Panc1 (cell line): ENCODE measurements at regions not wholly inside any gene's neighbourhood (a gene's known extent, or its start where the extent isn't known, plus 50 kb on each side); places are given as distances from the start of the nearest gene placed in this dataset.

Experiments
- ATAC-seq: fragments of 200-7000 bp; cut with Tn5 transposase; 2 replicates; pipeline ENCODE4 v1.9.1; 2020; ENCODE audit warnings: mild to moderate bottlenecking, moderate library complexity
- BruUV-seq: library from RNA; stranded (reverse); fragments of 400-500 nt; replicated peaks from 2 replicates; lab custom pipeline; 2021; lab: Mats Ljungman, UMichigan
- CTCF ChIA-PET: fragments of 300-600 bp; sonication (Branson Sonifier 250); formaldehyde crosslinking; loops from one replicate; lab custom pipeline; 2022; ENCODE audit warnings: antibody characterized with exemption; lab: Charles Lee
- POLR2A ChIA-PET: fragments of 300-600 bp; sonication (Branson Sonifier 250); formaldehyde crosslinking; loops from one replicate; lab custom pipeline; 2022; ENCODE audit warnings: antibody characterized with exemption; lab: Charles Lee
- DNase-seq: peaks from one replicate; pipeline ENCODE4 v3.0.0-alpha.2; 2010; ENCODE audit warnings: low read depth, low spot score
- H3K27ac ChIP-seq: 2 replicates; pipeline ENCODE4 v1.5.1; 2011; ENCODE audit warnings: mild to moderate bottlenecking, low read length, inconsistent platforms
- H3K27me3 ChIP-seq: fragments of 200-500 bp; sonication (Bioruptor generic); 2 replicates; pipeline ENCODE4 v1.6.0; 2014; ENCODE audit warnings: low read length, inconsistent platforms; ENCODE audit not compliant: control insufficient read depth, insufficient read depth
- H3K36me3 ChIP-seq: fragments of 200-500 bp; sonication (Bioruptor generic); 2 replicates; pipeline ENCODE4 v1.5.1; 2014; ENCODE audit warnings: inconsistent platforms, mild to moderate bottlenecking, low read length, moderate library complexity; ENCODE audit not compliant: control insufficient read depth, insufficient read depth
- H3K4me1 ChIP-seq: 2 replicates; pipeline ENCODE4 v1.5.1; 2011; ENCODE audit warnings: inconsistent platforms, mild to moderate bottlenecking, low read length, moderate library complexity; ENCODE audit not compliant: control insufficient read depth, insufficient read depth
- H3K4me3 ChIP-seq, 2 experiments: 2 replicates each; pipeline ENCODE4 v1.5.1; 2011 to 2012; ENCODE audit warnings: low read depth in 2 of 2, low read length in 2 of 2, mild to moderate bottlenecking in 2 of 2, inconsistent platforms in 1 of 2, moderate library complexity in 1 of 2
- H3K9me3 ChIP-seq: fragments of 200-500 bp; sonication (Bioruptor generic); 2 replicates; pipeline ENCODE4 v1.5.1; 2014; ENCODE audit warnings: low read depth, mild to moderate bottlenecking, inconsistent platforms, low read length, moderate library complexity; ENCODE audit not compliant: control insufficient read depth, insufficient read depth
- POLR2AphosphoS5 ChIP-seq: IDR thresholded peaks from 2 replicates; pipeline ENCODE4 v1.6.1; 2012; ENCODE audit warnings: mild to moderate bottlenecking, low read depth, low read length, moderate library complexity
- SIN3A ChIP-seq: IDR thresholded peaks from 2 replicates; pipeline ENCODE4 v1.6.1; 2012; ENCODE audit warnings: low read depth, mild to moderate bottlenecking, low read length, moderate library complexity, borderline replicate concordance; ENCODE audit not compliant: insufficient read depth
- TCF7L2 ChIP-seq: IDR thresholded peaks from 2 replicates; pipeline ENCODE4 v1.6.1; 2011; ENCODE audit warnings: mild to moderate bottlenecking, low read depth, low read length, inconsistent platforms
- in situ Hi-C: cut with HindIII; loops from 2 replicates; pipeline ENCODE4 v1.10.0; 2016; ENCODE audit warnings: low sequenced_read_pairs, low pct_unique_long_range_greater_than_20kb
- intact Hi-C: fragments of 100-400 bp; cut with micrococcal nuclease; formaldehyde crosslinking; loops from one replicate; pipeline ENCODE4 v1.10.0; 2022; ENCODE audit not compliant: unreplicated experiment
- TF ChIP-seq, protein P1 (sequence below): fragments of 450-650 bp; IDR thresholded peaks from 2 replicates; pipeline ENCODE4 v1.5.1; 2017; ENCODE audit warnings: mild to moderate bottlenecking
- TF ChIP-seq, protein P2 (sequence below), 2 experiments: IDR thresholded peaks; 2 replicates each; pipeline ENCODE4 v1.6.1; 2011 to 2012; ENCODE audit warnings: low read depth in 2 of 2, control low read depth in 1 of 2, low read length in 1 of 2, mild to moderate bottlenecking in 1 of 2, moderate library complexity in 1 of 2; ENCODE audit not compliant: insufficient read depth in 1 of 2

DNA sequence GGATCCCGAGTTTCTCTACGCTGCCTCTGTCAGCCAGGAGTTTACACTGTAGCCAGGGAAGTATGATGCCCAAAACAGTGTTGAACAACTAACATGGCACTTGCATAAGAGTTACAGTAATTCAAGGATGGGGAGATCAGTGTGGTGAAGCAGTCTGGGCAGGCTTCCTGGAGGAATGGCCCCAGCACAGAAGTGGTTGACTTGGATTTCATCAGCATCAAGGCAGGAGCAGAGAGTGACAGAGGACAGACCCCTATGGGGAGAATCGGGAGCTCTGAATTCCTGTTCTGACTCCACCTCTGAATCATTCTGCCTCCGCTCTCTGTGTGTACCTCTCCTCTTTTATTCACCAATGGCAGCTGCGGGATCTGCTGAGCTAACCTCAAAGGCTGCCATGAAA is 124.5 kb downstream of the KCNA5 start:
- Histone ChIP-seq H3K36me3 (no peaks in the 10 kb centered on the region), H3K9me3 (no peaks in the 10 kb centered on the region), H3K27me3 (no peaks in the 10 kb centered on the region), H3K4me3 (no peak overlapping the region), H3K4me1 (no peaks in the 10 kb centered on the region), H3K27ac (no peak overlapping the region)
- ChIA-PET CTCF (no interaction called here), POLR2A (no interaction called here)
- no peak for TF ChIP-seq SIN3A
- no peak for TF ChIP-seq POLR2AphosphoS5
- TF ChIP-seq, protein P1, sequence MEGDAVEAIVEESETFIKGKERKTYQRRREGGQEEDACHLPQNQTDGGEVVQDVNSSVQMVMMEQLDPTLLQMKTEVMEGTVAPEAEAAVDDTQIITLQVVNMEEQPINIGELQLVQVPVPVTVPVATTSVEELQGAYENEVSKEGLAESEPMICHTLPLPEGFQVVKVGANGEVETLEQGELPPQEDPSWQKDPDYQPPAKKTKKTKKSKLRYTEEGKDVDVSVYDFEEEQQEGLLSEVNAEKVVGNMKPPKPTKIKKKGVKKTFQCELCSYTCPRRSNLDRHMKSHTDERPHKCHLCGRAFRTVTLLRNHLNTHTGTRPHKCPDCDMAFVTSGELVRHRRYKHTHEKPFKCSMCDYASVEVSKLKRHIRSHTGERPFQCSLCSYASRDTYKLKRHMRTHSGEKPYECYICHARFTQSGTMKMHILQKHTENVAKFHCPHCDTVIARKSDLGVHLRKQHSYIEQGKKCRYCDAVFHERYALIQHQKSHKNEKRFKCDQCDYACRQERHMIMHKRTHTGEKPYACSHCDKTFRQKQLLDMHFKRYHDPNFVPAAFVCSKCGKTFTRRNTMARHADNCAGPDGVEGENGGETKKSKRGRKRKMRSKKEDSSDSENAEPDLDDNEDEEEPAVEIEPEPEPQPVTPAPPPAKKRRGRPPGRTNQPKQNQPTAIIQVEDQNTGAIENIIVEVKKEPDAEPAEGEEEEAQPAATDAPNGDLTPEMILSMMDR = no peak
- TF ChIP-seq TCF7L2 = no peak
- ATAC-seq (no peak), DNase-seq (no peak)
- no TSS peak for BruUV-seq
- intact Hi-C loops = no loop called here
- in situ Hi-C loops = no loop called here

DNA sequence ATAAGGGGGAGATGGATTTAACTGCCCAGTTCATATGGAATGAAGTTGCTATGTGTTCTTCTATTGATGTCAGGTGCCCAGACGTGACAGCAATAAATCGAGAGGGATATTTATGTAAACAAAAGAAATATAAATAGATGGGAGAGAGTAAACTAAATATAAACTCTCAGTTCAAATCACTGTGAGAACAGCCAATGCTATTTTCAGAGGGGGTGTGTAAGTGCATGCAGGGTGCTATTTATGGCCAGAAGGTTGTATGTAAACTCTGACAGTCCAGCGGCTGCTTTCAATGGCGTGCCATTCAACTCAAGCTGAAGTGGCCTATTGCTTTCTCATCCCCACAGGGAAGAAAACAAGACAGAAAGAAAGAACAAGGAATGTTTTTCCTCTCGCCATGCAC is 127.2 kb downstream of the KCNA5 start:
- no TSS peak for BruUV-seq
- DNase-seq = no peak
- Histone ChIP-seq H3K4me1 (no peaks in the 10 kb centered on the region), H3K27me3 (no peaks in the 10 kb centered on the region), H3K27ac (no peak overlapping the region), H3K36me3 (no peaks in the 10 kb centered on the region), H3K9me3 (no peaks in the 10 kb centered on the region), H3K4me3 (no peak overlapping the region)
- ATAC-seq = no peak
- in situ Hi-C loops = no loop called here
- POLR2A ChIA-PET = no interaction called here
- intact Hi-C loops = loop anchor here (5.0 kb wide), 1 partner anchor 271 kb away; no protein-coding TSS in a partner anchor
- CTCF ChIA-PET = no interaction called here
- TF ChIP-seq SIN3A (no peak), POLR2AphosphoS5 (no peak), TCF7L2 (no peak)
- TF ChIP-seq, protein P1 = no peak
- TF ChIP-seq, protein P2, sequence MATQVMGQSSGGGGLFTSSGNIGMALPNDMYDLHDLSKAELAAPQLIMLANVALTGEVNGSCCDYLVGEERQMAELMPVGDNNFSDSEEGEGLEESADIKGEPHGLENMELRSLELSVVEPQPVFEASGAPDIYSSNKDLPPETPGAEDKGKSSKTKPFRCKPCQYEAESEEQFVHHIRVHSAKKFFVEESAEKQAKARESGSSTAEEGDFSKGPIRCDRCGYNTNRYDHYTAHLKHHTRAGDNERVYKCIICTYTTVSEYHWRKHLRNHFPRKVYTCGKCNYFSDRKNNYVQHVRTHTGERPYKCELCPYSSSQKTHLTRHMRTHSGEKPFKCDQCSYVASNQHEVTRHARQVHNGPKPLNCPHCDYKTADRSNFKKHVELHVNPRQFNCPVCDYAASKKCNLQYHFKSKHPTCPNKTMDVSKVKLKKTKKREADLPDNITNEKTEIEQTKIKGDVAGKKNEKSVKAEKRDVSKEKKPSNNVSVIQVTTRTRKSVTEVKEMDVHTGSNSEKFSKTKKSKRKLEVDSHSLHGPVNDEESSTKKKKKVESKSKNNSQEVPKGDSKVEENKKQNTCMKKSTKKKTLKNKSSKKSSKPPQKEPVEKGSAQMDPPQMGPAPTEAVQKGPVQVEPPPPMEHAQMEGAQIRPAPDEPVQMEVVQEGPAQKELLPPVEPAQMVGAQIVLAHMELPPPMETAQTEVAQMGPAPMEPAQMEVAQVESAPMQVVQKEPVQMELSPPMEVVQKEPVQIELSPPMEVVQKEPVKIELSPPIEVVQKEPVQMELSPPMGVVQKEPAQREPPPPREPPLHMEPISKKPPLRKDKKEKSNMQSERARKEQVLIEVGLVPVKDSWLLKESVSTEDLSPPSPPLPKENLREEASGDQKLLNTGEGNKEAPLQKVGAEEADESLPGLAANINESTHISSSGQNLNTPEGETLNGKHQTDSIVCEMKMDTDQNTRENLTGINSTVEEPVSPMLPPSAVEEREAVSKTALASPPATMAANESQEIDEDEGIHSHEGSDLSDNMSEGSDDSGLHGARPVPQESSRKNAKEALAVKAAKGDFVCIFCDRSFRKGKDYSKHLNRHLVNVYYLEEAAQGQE (IDR thresholded peaks at IDR 0.05; ENCODE audit: insufficient read depth in 1 of 2, low read depth in 2 of 2, low read length in 1 of 2) = no peak
